Chondrocyte (in vitro differentiated cells): ENCODE measurements at regions not wholly inside any gene's neighbourhood (a gene's known extent, or its start where the extent isn't known, plus 50 kb on each side); places are given as distances from the start of the nearest gene placed in this dataset.

Experiments used
- DNase-seq: peaks from one replicate; pipeline ENCODE4 v3.0.0; 2021; ENCODE audit warnings: mixed read lengths, low spot score
- H3K27ac Mint-ChIP-seq: one replicate; pipeline ENCODE4 v1.8.0; 2021; ENCODE audit warnings: mild to moderate bottlenecking, moderate library complexity, mixed read lengths; ENCODE audit not compliant: unreplicated experiment
- H3K27me3 Mint-ChIP-seq: 2 replicates; pipeline ENCODE4 v1.8.0; 2021; ENCODE audit warnings: low read depth, mixed read lengths
- H3K36me3 Mint-ChIP-seq: 2 replicates; pipeline ENCODE4 v1.8.0; 2021; ENCODE audit warnings: low read depth, mixed read lengths
- H3K4me1 Mint-ChIP-seq: 2 replicates; pipeline ENCODE4 v1.8.0; 2021; ENCODE audit warnings: low read depth, mild to moderate bottlenecking, mixed read lengths
- H3K4me3 Mint-ChIP-seq: one replicate; pipeline ENCODE4 v1.8.0; 2021; ENCODE audit warnings: mild to moderate bottlenecking, moderate library complexity, mixed read lengths; ENCODE audit not compliant: unreplicated experiment
- H3K9me3 Mint-ChIP-seq: 2 replicates; pipeline ENCODE4 v1.8.0; 2021; ENCODE audit warnings: low read depth, mixed read lengths
- CTCF ChIP-seq: fragments of 200-600 bp; sonication (generic); IDR thresholded peaks from 2 replicates; pipeline ENCODE4 v1.5.0; 2021; ENCODE audit warnings: antibody characterized with exemption, mild to moderate bottlenecking, moderate library complexity

- Mint-ChIP-seq H3K4me3 (no peak overlapping the region), H3K36me3 (peaks cover 2% of the 10 kb centered on the region), H3K27ac (no peak overlapping the region), H3K27me3 (peaks cover 31% of the 10 kb centered on the region), H3K9me3 (peaks cover 7% of the 10 kb centered on the region), H3K4me1 (no peaks in the 10 kb centered on the region)
- peak; percentile 84 for DNase-seq
- no peak for TF ChIP-seq CTCF
Measured at GRCh38 chr7:155987681-155988235, 175.5 kb upstream of the SHH start.

- H3K4me1 Mint-ChIP-seq, result no peaks in the 10 kb centered on the region
- H3K36me3 Mint-ChIP-seq, result peaks cover 2% of the 10 kb centered on the region
- no peak overlapping the region for H3K4me3 Mint-ChIP-seq
- no peak for TF ChIP-seq CTCF
- peaks cover 7% of the 10 kb centered on the region for H3K9me3 Mint-ChIP-seq
- DNase-seq, result no peak
- peaks cover 31% of the 10 kb centered on the region for H3K27me3 Mint-ChIP-seq
- H3K27ac Mint-ChIP-seq, result no peak overlapping the region
Measured at GRCh38 chr7:155986497-155987160, 174.4 kb upstream of the SHH start.

- DNase-seq, result no peak
- H3K9me3 Mint-ChIP-seq, result peaks cover 7% of the 10 kb centered on the region
- no peaks in the 10 kb centered on the region for H3K4me1 Mint-ChIP-seq
- peaks cover 2% of the 10 kb centered on the region for H3K36me3 Mint-ChIP-seq
- H3K4me3 Mint-ChIP-seq, result no peak overlapping the region
- no peak overlapping the region for H3K27ac Mint-ChIP-seq
- TF ChIP-seq CTCF, result no peak
- H3K27me3 Mint-ChIP-seq, result peaks cover 31% of the 10 kb centered on the region
Measured at GRCh38 chr7:155985518-155986250, 173.4 kb upstream of the SHH start.

- peaks cover 6% of the 10 kb centered on the region for H3K9me3 Mint-ChIP-seq
- peaks cover 2% of the 10 kb centered on the region for H3K36me3 Mint-ChIP-seq
- DNase-seq, result peak; percentile 58
- no peak overlapping the region for H3K27ac Mint-ChIP-seq
- peaks cover 34% of the 10 kb centered on the region for H3K27me3 Mint-ChIP-seq
- H3K4me3 Mint-ChIP-seq, result no peak overlapping the region
- H3K4me1 Mint-ChIP-seq, result no peaks in the 10 kb centered on the region
- TF ChIP-seq CTCF, result no peak
Measured at GRCh38 chr7:155984609-155985405, 172.5 kb upstream of the SHH start.

- peak; percentile 81 for DNase-seq
- Mint-ChIP-seq H3K4me3 (no peak overlapping the region), H3K27me3 (peaks cover 36% of the 10 kb centered on the region), H3K27ac (no peak overlapping the region), H3K9me3 (no peaks in the 10 kb centered on the region), H3K36me3 (peaks cover 2% of the 10 kb centered on the region), H3K4me1 (no peaks in the 10 kb centered on the region)
- TF ChIP-seq CTCF, result no peak
Measured at GRCh38 chr7:155984028-155984580, 171.8 kb upstream of the SHH start.
